Sigmoid colon (tissue), 6 donors: ENCODE measurements at regions not wholly inside any gene's neighbourhood (a gene's known extent, or its start where the extent isn't known, plus 50 kb on each side); places are given as distances from the start of the nearest gene placed in this dataset.
A peak's percentile ranks its signal among the peaks of the same experiment; 100 is the strongest.

Source experiments
- DNase-seq: peaks from one replicate; pipeline ENCODE4 v3.0.0-alpha.2; 2019
- H3K27ac ChIP-seq, 4 donors: fragments of 200-600 bp; sonication (generic); one replicate each; pipeline ENCODE4 v1.5.1; 2016 to 2019; ENCODE audit warnings: mild to moderate bottlenecking in 1 of 4
- H3K27me3 ChIP-seq, 3 donors: fragments of 200-600 bp; sonication (generic); one replicate each; pipeline ENCODE4 v1.5.1; 2019; ENCODE audit warnings: mild to moderate bottlenecking in 1 of 3
- H3K36me3 ChIP-seq, 4 donors: fragments of 200-600 bp; sonication (generic); one replicate each; pipeline ENCODE4 v1.5.1; 2016 to 2019
- H3K4me1 ChIP-seq, 4 donors: fragments of 200-600 bp; sonication (generic); one replicate each; pipeline ENCODE4 v1.5.1; 2017 to 2019
- H3K4me3 ChIP-seq, 4 donors: fragments of 200-600 bp; sonication (generic); one replicate each; pipeline ENCODE4 v1.5.1; 2017 to 2019; ENCODE audit warnings: mild to moderate bottlenecking in 2 of 4, moderate library complexity in 1 of 4
- H3K9me3 ChIP-seq, 4 donors: fragments of 200-600 bp in 3 of 4; sonication (generic) in 3 of 4; one replicate each; pipeline versions ENCODE4 v1.5.1 to v1.6.1; 2013 to 2019
- CTCF ChIP-seq, 4 experiments: fragments of 450-650 bp in 3 of 4; fragments of 200-600 bp in 1 of 4; IDR thresholded peaks; one replicate each; pipeline ENCODE4 v1.5.1; 2016 to 2019; ENCODE audit warnings: antibody characterized with exemption in 4 of 4, mild to moderate bottlenecking in 3 of 4, moderate library complexity in 2 of 4
- EP300 ChIP-seq, 4 donors: sonication (generic); formaldehyde crosslinking; IDR thresholded peaks; one replicate each; pipeline ENCODE4 v1.6.1; 2017; ENCODE audit warnings: antibody characterized with exemption in 4 of 4
- POLR2A ChIP-seq, 2 donors: fragments of 450-650 bp; IDR thresholded peaks; one replicate each; pipeline ENCODE4 v1.6.1; 2016; ENCODE audit warnings: antibody characterized with exemption in 2 of 2, mild to moderate bottlenecking in 2 of 2, moderate library complexity in 2 of 2
- POLR2AphosphoS5 ChIP-seq, 4 donors: sonication (generic); formaldehyde crosslinking; IDR thresholded peaks; one replicate each; pipeline ENCODE4 v1.6.1; 2017; ENCODE audit warnings: antibody characterized with exemption in 4 of 4
- WGBS, 2 donors: extraction: QIAGEN DNeasy Blood & Tissue Kit; methylation state at CpG; one replicate each; pipeline ENCODE4 v1.1.7; 2013; 5-methylcytosine and 5-hydroxymethylcytosine counted together
- intact Hi-C: fragments of 100-400 bp; cut with DNase I; formaldehyde crosslinking; loops from one replicate; pipeline ENCODE4 v1.15.1; 2023
- donor health status: healthy with polysubstance abuse.
- donor health status: healthy.

GRCh38 chr10:132486539-132487121, 51.0 kb upstream of the INPP5A start:
- no peaks in the 10 kb centered on the region for H3K9me3 ChIP-seq
- no peak for TF ChIP-seq EP300 (IDR thresholded peaks at IDR 0.05)
- no peak for TF ChIP-seq POLR2AphosphoS5 (IDR thresholded peaks at IDR 0.05)
- no peak for TF ChIP-seq POLR2A (IDR thresholded peaks at IDR 0.05)
- no peak for TF ChIP-seq CTCF (IDR thresholded peaks at IDR 0.05)
- no peak for DNase-seq

GRCh38 chr10:132487241-132488135, 50.1 kb upstream of the INPP5A start:
- peak; percentile 58 for DNase-seq
- 52 to 80% methylated on average over 41 of the region's 41 CpGs for WGBS, 2 donors

More at GRCh38 chr10:132486539-132487121, 51.0 kb upstream of the INPP5A start:
- Histone ChIP-seq H3K4me1 (peaks cover 0 to 15% (median 11%) of the 10 kb centered on the region in 4 donors), H3K27me3 (no peaks in the 10 kb centered on the region), H3K4me3 (no peak overlapping the region), H3K36me3 (no peaks in the 10 kb centered on the region), H3K27ac (no peak overlapping the region)
- intact Hi-C loops = no loop called here
- 91 to 93% methylated on average over 24 of the region's 24 CpGs for WGBS, 2 donors

More at GRCh38 chr10:132487241-132488135, 50.1 kb upstream of the INPP5A start:
- peaks cover 0 to 15% (median 11%) of the 10 kb centered on the region in 4 donors for H3K4me1 ChIP-seq
- H3K27ac ChIP-seq = no peak overlapping the region
- H3K27me3 ChIP-seq = no peaks in the 10 kb centered on the region
- TF ChIP-seq CTCF (IDR thresholded peaks at IDR 0.05) (no peak), POLR2AphosphoS5 (IDR thresholded peaks at IDR 0.05) (no peak), POLR2A (IDR thresholded peaks at IDR 0.05) (no peak), EP300 (IDR thresholded peaks at IDR 0.05) (no peak)
- no peak overlapping the region for H3K4me3 ChIP-seq
- no peaks in the 10 kb centered on the region for H3K36me3 ChIP-seq
- no peaks in the 10 kb centered on the region for H3K9me3 ChIP-seq
- intact Hi-C loops = no loop called here
